Kidney (tissue), 13 donors: ENCODE measurements at regions not wholly inside any gene's neighbourhood (a gene's known extent, or its start where the extent isn't known, plus 50 kb on each side); places are given as distances from the start of the nearest gene placed in this dataset.

Experiments
- DNase-seq, 5 donors: peaks; one replicate each; pipeline ENCODE4 v3.0.0-alpha.2; 2013 to 2020
- FAIRE-seq: peaks from 2 replicates; lab custom pipeline; 2012; peaks lifted over from hg19 to GRCh38; lab: Jason Lieb, UNC
- H3K27ac ChIP-seq, 2 donors: one replicate each; pipeline ENCODE4 v1.7.0; 2013; ENCODE audit warnings: low read depth in 2 of 2, low read length in 2 of 2, inconsistent platforms in 1 of 2
- H3K27me3 ChIP-seq: one replicate; pipeline ENCODE4 v1.7.1; 2013; ENCODE audit warnings: low read length, inconsistent platforms; ENCODE audit not compliant: control insufficient read depth, insufficient read depth
- H3K36me3 ChIP-seq, 3 donors: one replicate each; pipeline versions ENCODE4 v1.7.0 to v1.7.1; 2013; ENCODE audit warnings: low read length in 3 of 3, control low read depth in 1 of 3, inconsistent platforms in 1 of 3; ENCODE audit not compliant: insufficient read depth in 3 of 3, control insufficient read depth in 2 of 3
- H3K4me1 ChIP-seq, 3 donors: one replicate each; pipeline versions ENCODE4 v1.7.0 to v1.7.1; 2013; ENCODE audit warnings: low read length in 3 of 3, inconsistent platforms in 1 of 3, low read depth in 1 of 3; ENCODE audit not compliant: control insufficient read depth in 2 of 3, insufficient read depth in 2 of 3
- H3K4me3 ChIP-seq, 3 donors: one replicate each; pipeline versions ENCODE4 v1.7.0 to v1.8.1; 2013; ENCODE audit warnings: low read length in 3 of 3, control low read depth in 1 of 3, inconsistent platforms in 1 of 3
- H3K9ac ChIP-seq, 3 donors: one replicate each; pipeline versions ENCODE4 v1.7.0 to v1.7.1; 2013; ENCODE audit warnings: low read length in 3 of 3, control low read depth in 1 of 3, inconsistent platforms in 1 of 3
- H3K9me3 ChIP-seq, 3 donors: one replicate each; pipeline versions ENCODE4 v1.7.0 to v1.7.1; 2013; ENCODE audit warnings: low read length in 3 of 3, control low read depth in 1 of 3, inconsistent platforms in 1 of 3; ENCODE audit not compliant: control insufficient read depth in 2 of 3, insufficient read depth in 1 of 3
- intact Hi-C: fragments of 100-400 bp; cut with DNase I; formaldehyde crosslinking; loops from one replicate; pipeline ENCODE4 v1.11.1; 2022
- TF ChIP-seq, protein P1 (sequence below): IDR thresholded peaks from 3 replicates; pipeline ENCODE4 v1.5.1; 2012; ENCODE audit warnings: mild to moderate bottlenecking, moderate library complexity, borderline replicate concordance; ENCODE audit not compliant: insufficient read depth; ENCODE audit errors: extremely low read depth
- donor health status: control.
- donor health status: control.
- donor health status: control.
- donor health status: control.
- donor health status: control.
- donor health status: DM: yes; HTN: yes; CAD: no.
- donor health status: Normal renal cell carcinoma (clear cell type).

GRCh38 chr15:88403351-88403791 lies 63.8 kb downstream of the MRPL46 start:
- FAIRE-seq: no peak

DNA sequence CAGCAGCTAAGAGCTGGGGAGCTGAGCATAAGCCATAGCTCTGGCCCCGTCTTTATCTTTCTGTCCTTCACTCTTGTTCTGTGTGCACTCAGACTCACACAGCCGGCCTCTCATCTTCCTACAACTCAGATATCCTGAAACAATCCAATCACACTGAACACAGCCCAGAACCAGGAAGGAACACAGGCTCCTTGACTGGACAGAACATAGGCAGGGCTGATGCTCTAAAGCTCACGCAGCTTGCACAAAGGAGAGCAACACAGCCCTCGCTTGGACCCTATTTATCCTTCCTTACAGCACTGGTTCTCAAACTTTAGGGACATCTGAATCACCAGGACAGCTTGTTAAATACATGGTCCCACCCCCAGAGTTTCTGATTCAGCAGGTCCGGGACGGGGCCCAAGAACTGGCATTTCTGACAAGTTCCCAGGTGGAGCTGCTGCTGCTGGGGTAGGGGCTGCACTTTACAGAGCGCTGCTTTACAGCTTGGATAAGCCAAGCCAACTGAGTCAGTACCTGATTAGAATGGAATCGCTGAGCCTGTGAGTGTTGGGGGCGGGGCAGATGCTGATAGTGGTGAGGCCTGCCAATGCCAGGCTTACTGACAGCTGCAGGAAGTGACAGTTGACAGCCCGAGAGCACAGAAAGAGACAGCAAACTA lies 65.1 kb downstream of the MRPL46 start:
- Histone ChIP-seq H3K9me3 (peaks cover 0 to 7% (median 0%) of the 10 kb centered on the region in 3 donors), H3K27ac (no peak overlapping the region), H3K27me3 (no peaks in the 10 kb centered on the region), H3K4me1 (peaks cover 0 to 5% (median 4%) of the 10 kb centered on the region in 3 donors), H3K9ac (no peak overlapping the region), H3K36me3 (no peaks in the 10 kb centered on the region), H3K4me3 (no peak overlapping the region)
- FAIRE-seq: no peak
- TF ChIP-seq, protein P1, sequence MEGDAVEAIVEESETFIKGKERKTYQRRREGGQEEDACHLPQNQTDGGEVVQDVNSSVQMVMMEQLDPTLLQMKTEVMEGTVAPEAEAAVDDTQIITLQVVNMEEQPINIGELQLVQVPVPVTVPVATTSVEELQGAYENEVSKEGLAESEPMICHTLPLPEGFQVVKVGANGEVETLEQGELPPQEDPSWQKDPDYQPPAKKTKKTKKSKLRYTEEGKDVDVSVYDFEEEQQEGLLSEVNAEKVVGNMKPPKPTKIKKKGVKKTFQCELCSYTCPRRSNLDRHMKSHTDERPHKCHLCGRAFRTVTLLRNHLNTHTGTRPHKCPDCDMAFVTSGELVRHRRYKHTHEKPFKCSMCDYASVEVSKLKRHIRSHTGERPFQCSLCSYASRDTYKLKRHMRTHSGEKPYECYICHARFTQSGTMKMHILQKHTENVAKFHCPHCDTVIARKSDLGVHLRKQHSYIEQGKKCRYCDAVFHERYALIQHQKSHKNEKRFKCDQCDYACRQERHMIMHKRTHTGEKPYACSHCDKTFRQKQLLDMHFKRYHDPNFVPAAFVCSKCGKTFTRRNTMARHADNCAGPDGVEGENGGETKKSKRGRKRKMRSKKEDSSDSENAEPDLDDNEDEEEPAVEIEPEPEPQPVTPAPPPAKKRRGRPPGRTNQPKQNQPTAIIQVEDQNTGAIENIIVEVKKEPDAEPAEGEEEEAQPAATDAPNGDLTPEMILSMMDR: no peak
- intact Hi-C loops: no loop called here
- DNase-seq: no peak

More at GRCh38 chr15:88403351-88403791, 63.8 kb downstream of the MRPL46 start:
- Histone ChIP-seq H3K4me3 (no peak overlapping the region), H3K36me3 (no peaks in the 10 kb centered on the region), H3K9me3 (peaks cover 0 to 7% (median 0%) of the 10 kb centered on the region in 3 donors), H3K4me1 (peaks cover 0 to 5% (median 4%) of the 10 kb centered on the region in 3 donors), H3K9ac (no peak overlapping the region), H3K27ac (no peak overlapping the region), H3K27me3 (no peaks in the 10 kb centered on the region)
- intact Hi-C loops: no loop called here
- no peak for DNase-seq
- TF ChIP-seq, protein P1: no peak

DNA sequence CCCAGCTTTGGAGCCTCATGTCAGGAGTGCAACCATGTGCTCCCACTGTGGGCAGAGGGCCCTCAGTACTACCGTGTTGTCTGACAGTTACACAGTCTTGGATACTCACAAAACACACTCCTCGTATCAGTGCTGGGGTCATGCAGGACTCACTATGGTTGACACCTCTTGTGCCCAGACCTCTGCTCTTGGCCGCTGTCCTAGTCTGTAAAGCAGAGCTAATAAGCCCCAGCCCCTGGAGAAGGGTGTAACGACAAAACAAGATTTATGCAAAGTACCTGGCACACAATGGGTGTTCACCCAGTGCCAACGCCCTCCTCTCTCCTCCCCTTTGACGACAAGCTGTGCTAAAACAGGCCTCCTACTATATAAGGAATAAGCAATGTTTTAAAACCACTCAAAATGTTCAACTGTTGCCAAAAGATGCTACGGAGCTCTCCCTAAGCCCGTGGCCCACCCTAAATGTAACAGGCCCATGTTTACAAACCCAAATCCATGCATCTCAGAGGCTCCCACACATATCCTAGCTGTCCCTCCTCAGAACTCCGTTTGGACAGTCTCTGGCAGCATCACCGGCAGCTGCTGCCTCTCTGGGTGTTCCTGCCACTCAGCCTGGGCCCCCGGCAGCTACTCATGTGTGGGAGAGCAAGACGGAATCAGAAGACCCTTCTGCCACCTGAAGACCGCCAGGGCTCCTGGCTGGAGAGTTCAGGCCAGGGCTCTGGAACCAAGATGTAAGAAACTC lies 65.8 kb downstream of the MRPL46 start:
- Histone ChIP-seq H3K27me3 (no peaks in the 10 kb centered on the region), H3K4me1 (peaks cover 0 to 5% (median 4%) of the 10 kb centered on the region in 3 donors), H3K36me3 (no peaks in the 10 kb centered on the region), H3K9me3 (peaks cover 0 to 7% (median 0%) of the 10 kb centered on the region in 3 donors), H3K27ac (no peak overlapping the region), H3K4me3 (no peak overlapping the region), H3K9ac (no peak overlapping the region)
- DNase-seq (no peak), FAIRE-seq (no peak)
- intact Hi-C loops: no loop called here
- TF ChIP-seq, protein P1: no peak
